ENCODE measurements at regions not wholly inside any gene's neighbourhood (a gene's known extent, or its start where the extent isn't known, plus 50 kb on each side); places are given as distances from the start of the nearest gene placed in this dataset.

GRCh38 chr16:51757921-51758479 is 606.9 kb upstream of the SALL1 start:
- no peaks in the 10 kb centered on the region for H3K36me3 Mint-ChIP-seq (ENCODE audit: insufficient read depth)
- H3K4me3 Mint-ChIP-seq (ENCODE audit: low read depth) = no peak overlapping the region
- no peak for DNase-seq (ENCODE audit: low spot score, unreplicated experiment)
- no peak overlapping the region for H3K27ac Mint-ChIP-seq
- TF ChIP-seq CTCF (IDR thresholded peaks at IDR 0.05; ENCODE audit: unreplicated experiment) = no peak
- H3K27me3 Mint-ChIP-seq = peaks cover 67% of the 10 kb centered on the region
- peaks cover 33% of the 10 kb centered on the region for H3K4me1 Mint-ChIP-seq (ENCODE audit: low read depth)
- H3K9me3 Mint-ChIP-seq (ENCODE audit: low read depth) = no peaks in the 10 kb centered on the region

- Mint-ChIP-seq H3K4me1 (ENCODE audit: low read depth) (peaks cover 32% of the 10 kb centered on the region), H3K27me3 (peaks cover 63% of the 10 kb centered on the region), H3K4me3 (ENCODE audit: low read depth) (no peak overlapping the region), H3K36me3 (ENCODE audit: insufficient read depth) (no peaks in the 10 kb centered on the region), H3K27ac (no peak overlapping the region), H3K9me3 (ENCODE audit: low read depth) (no peaks in the 10 kb centered on the region)
- no peak for TF ChIP-seq CTCF (IDR thresholded peaks at IDR 0.05; ENCODE audit: unreplicated experiment)
- no peak for DNase-seq (ENCODE audit: low spot score, unreplicated experiment)
These were observed 606.4 kb upstream of the SALL1 start for GRCh38 chr16:51757505-51757904.

- no peak overlapping the region for H3K4me3 Mint-ChIP-seq (ENCODE audit: low read depth)
- TF ChIP-seq CTCF (IDR thresholded peaks at IDR 0.05; ENCODE audit: unreplicated experiment) = no peak
- H3K9me3 Mint-ChIP-seq (ENCODE audit: low read depth) = no peaks in the 10 kb centered on the region
- peaks cover 58% of the 10 kb centered on the region for H3K27me3 Mint-ChIP-seq
- no peak overlapping the region for H3K27ac Mint-ChIP-seq
- H3K4me1 Mint-ChIP-seq (ENCODE audit: low read depth) = peaks cover 29% of the 10 kb centered on the region
- no peak for DNase-seq (ENCODE audit: low spot score, unreplicated experiment)
- H3K36me3 Mint-ChIP-seq (ENCODE audit: insufficient read depth) = no peaks in the 10 kb centered on the region
These were observed 606.0 kb upstream of the SALL1 start for GRCh38 chr16:51757124-51757470.

GRCh38 chr16:51756447-51757123 is 605.5 kb upstream of the SALL1 start:
- no peak for DNase-seq (ENCODE audit: low spot score, unreplicated experiment)

More at GRCh38 chr16:51756447-51757123, 605.5 kb upstream of the SALL1 start:
- no peak overlapping the region for H3K27ac Mint-ChIP-seq
- H3K4me3 Mint-ChIP-seq (ENCODE audit: low read depth) = no peak overlapping the region
- H3K4me1 Mint-ChIP-seq (ENCODE audit: low read depth) = peaks cover 24% of the 10 kb centered on the region
- no peaks in the 10 kb centered on the region for H3K9me3 Mint-ChIP-seq (ENCODE audit: low read depth)
- H3K36me3 Mint-ChIP-seq (ENCODE audit: insufficient read depth) = no peaks in the 10 kb centered on the region
- peaks cover 53% of the 10 kb centered on the region for H3K27me3 Mint-ChIP-seq
- no peak for TF ChIP-seq CTCF (IDR thresholded peaks at IDR 0.05; ENCODE audit: unreplicated experiment)
